GM12891 (cell line): ENCODE measurements at regions not wholly inside any gene's neighbourhood (a gene's known extent, or its start where the extent isn't known, plus 50 kb on each side); places are given as distances from the start of the nearest gene placed in this dataset.

Experiments used
- PAX5 ChIP-seq: IDR thresholded peaks from 2 replicates; pipeline ENCODE4 v1.6.1; 2011; ENCODE audit warnings: low read length, moderate library complexity, mild to moderate bottlenecking; ENCODE audit not compliant: insufficient read depth, severe bottlenecking
- POLR2A ChIP-seq: IDR thresholded peaks from 2 replicates; pipeline ENCODE4 v1.6.1; 2011; ENCODE audit warnings: low read depth, low read length, control low read depth
- POLR2AphosphoS5 ChIP-seq: IDR thresholded peaks from 2 replicates; pipeline ENCODE4 v1.6.1; 2011; ENCODE audit warnings: low read depth, low read length, control low read depth
- SPI1 ChIP-seq: IDR thresholded peaks from 2 replicates; pipeline ENCODE4 v1.6.1; 2011; ENCODE audit warnings: low read depth, low read length, control low read depth
- TAF1 ChIP-seq: IDR thresholded peaks from 2 replicates; pipeline ENCODE4 v1.6.1; 2011; ENCODE audit warnings: low read depth, low read length, control low read depth

- TF ChIP-seq POLR2A (no peak), POLR2AphosphoS5 (no peak), TAF1 (no peak), PAX5 (no peak), SPI1 (no peak)
Measured at GRCh38 chr4:42736527-42737195, 79.8 kb upstream of the ATP8A1 start.
